SK-N-SH treated with all-trans-retinoic acid at 6 μM for 48 hours (cell line): ENCODE measurements at regions not wholly inside any gene's neighbourhood (a gene's known extent, or its start where the extent isn't known, plus 50 kb on each side); places are given as distances from the start of the nearest gene placed in this dataset.

Experiments used
- ARNTL ChIP-seq: fragments of 450-650 bp; formaldehyde crosslinking; IDR thresholded peaks from 2 replicates; pipeline ENCODE4 v1.5.0; 2020; ENCODE audit warnings: low read depth, mild to moderate bottlenecking, moderate library complexity, borderline replicate concordance
- ESRRG ChIP-seq: fragments of 250-450 bp; sonication (Bioruptor Pico); IDR thresholded peaks from 2 replicates; pipeline ENCODE4 v1.6.1; 2021; ENCODE audit warnings: mild to moderate bottlenecking

DNA sequence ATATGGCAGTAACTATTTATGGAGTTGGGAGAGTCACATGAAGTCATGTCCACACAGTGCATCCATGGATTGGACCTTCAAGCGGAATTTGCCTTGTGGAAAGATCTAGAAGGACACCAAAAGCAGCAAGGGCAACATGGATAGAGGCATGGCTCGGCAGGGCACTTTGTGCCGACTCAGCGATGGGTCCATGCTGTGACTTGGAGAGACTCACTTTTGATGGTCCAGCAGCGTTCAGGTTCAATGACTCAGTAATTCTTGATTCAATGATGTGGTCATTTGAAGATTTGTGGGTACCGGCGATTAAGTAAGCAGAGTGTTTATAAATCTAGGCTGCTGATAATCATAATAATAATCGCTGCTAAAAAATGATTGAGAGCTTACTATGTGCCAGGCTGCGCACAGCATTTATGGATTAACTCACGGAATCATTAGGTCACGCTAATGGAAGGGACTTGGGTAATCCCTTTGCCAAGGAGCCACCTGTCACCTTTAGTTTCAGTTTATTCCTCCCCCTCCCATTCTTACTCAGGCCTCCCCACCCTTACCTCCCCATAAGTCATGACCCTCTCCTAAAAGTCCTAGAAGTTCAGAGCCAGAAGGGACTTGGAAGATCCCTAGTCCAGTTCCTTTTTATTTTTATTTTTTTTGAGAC is 127.5 kb upstream of the CRHR1 start:
- TF ChIP-seq ESRRG (CRISPR knock-in tag) = no peak
- TF ChIP-seq ARNTL (CRISPR knock-in tag) = no peak
